DND-41 (cell line): ENCODE measurements at regions not wholly inside any gene's neighbourhood (a gene's known extent, or its start where the extent isn't known, plus 50 kb on each side); places are given as distances from the start of the nearest gene placed in this dataset.

Experiments
- EZH2 ChIP-seq: IDR thresholded peaks from 3 replicates; pipeline ENCODE4 v1.6.1; 2012; ENCODE audit warnings: borderline replicate concordance, low read depth, mild to moderate bottlenecking, moderate library complexity, low read length, inconsistent platforms; ENCODE audit not compliant: severe bottlenecking
- TF ChIP-seq, protein P1 (sequence below): IDR thresholded peaks from 2 replicates; pipeline ENCODE4 v1.5.1; 2012; ENCODE audit warnings: borderline replicate concordance, low read length, moderate library complexity, mild to moderate bottlenecking; ENCODE audit not compliant: poor library complexity, severe bottlenecking; ENCODE audit errors: extremely low read depth

GRCh38 chr6:9503111-9503761 lies 911.6 kb downstream of the TFAP2A start:
- TF ChIP-seq, protein P1, sequence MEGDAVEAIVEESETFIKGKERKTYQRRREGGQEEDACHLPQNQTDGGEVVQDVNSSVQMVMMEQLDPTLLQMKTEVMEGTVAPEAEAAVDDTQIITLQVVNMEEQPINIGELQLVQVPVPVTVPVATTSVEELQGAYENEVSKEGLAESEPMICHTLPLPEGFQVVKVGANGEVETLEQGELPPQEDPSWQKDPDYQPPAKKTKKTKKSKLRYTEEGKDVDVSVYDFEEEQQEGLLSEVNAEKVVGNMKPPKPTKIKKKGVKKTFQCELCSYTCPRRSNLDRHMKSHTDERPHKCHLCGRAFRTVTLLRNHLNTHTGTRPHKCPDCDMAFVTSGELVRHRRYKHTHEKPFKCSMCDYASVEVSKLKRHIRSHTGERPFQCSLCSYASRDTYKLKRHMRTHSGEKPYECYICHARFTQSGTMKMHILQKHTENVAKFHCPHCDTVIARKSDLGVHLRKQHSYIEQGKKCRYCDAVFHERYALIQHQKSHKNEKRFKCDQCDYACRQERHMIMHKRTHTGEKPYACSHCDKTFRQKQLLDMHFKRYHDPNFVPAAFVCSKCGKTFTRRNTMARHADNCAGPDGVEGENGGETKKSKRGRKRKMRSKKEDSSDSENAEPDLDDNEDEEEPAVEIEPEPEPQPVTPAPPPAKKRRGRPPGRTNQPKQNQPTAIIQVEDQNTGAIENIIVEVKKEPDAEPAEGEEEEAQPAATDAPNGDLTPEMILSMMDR = no peak
- TF ChIP-seq EZH2 = no peak
